Loucy (cell line): ENCODE measurements at regions not wholly inside any gene's neighbourhood (a gene's known extent, or its start where the extent isn't known, plus 50 kb on each side); places are given as distances from the start of the nearest gene placed in this dataset.

Experiments
- EZH2phosphoT487 ChIP-seq: fragments of 200-600 bp; IDR thresholded peaks from 2 replicates; pipeline ENCODE4 v1.6.1; 2018; ENCODE audit warnings: antibody characterized with exemption, mild to moderate bottlenecking, moderate library complexity, borderline replicate concordance
- TF ChIP-seq, protein P1 (sequence below): fragments of 200-600 bp; sonication (generic); conservative IDR thresholded peaks from 2 replicates; pipeline ENCODE4 v1.5.1; 2014; ENCODE audit warnings: mild to moderate bottlenecking, antibody characterized with exemption, low read length

DNA sequence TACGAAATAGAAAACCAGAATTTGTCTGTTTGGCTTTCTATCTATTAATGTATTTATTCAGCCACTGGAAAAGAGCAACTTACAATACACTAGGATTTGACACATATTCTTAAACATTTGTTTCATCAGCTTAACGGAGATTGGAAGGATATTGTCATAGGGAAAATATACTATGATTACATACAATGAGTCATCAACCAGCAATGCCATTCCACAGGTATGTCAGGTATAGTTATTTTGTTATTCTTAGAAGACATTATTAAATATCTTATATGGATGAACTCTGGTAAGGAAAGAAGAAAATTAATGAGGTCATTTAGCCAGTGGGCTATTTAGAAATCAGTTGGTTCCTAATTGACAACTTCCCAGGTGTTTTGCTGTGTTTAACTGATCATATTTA is 926.6 kb downstream of the STIM2 start:
- TF ChIP-seq, protein P1, sequence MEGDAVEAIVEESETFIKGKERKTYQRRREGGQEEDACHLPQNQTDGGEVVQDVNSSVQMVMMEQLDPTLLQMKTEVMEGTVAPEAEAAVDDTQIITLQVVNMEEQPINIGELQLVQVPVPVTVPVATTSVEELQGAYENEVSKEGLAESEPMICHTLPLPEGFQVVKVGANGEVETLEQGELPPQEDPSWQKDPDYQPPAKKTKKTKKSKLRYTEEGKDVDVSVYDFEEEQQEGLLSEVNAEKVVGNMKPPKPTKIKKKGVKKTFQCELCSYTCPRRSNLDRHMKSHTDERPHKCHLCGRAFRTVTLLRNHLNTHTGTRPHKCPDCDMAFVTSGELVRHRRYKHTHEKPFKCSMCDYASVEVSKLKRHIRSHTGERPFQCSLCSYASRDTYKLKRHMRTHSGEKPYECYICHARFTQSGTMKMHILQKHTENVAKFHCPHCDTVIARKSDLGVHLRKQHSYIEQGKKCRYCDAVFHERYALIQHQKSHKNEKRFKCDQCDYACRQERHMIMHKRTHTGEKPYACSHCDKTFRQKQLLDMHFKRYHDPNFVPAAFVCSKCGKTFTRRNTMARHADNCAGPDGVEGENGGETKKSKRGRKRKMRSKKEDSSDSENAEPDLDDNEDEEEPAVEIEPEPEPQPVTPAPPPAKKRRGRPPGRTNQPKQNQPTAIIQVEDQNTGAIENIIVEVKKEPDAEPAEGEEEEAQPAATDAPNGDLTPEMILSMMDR: no peak
- TF ChIP-seq EZH2phosphoT487: no peak
